CD4-positive, alpha-beta T cell treated with Interleukin-15 for 4 hours (primary cell): ENCODE measurements at regions not wholly inside any gene's neighbourhood (a gene's known extent, or its start where the extent isn't known, plus 50 kb on each side); places are given as distances from the start of the nearest gene placed in this dataset.
"Not testable (repeated sequence)": the region's sequence is repeated elsewhere in the genome, so short reads cannot be mapped to it uniquely, and the experiment has no call there.

Experiments
- DNase-seq: peaks from one replicate; pipeline ENCODE4 v3.0.0-alpha.2; 2020; ENCODE audit warnings: low spot score

DNA sequence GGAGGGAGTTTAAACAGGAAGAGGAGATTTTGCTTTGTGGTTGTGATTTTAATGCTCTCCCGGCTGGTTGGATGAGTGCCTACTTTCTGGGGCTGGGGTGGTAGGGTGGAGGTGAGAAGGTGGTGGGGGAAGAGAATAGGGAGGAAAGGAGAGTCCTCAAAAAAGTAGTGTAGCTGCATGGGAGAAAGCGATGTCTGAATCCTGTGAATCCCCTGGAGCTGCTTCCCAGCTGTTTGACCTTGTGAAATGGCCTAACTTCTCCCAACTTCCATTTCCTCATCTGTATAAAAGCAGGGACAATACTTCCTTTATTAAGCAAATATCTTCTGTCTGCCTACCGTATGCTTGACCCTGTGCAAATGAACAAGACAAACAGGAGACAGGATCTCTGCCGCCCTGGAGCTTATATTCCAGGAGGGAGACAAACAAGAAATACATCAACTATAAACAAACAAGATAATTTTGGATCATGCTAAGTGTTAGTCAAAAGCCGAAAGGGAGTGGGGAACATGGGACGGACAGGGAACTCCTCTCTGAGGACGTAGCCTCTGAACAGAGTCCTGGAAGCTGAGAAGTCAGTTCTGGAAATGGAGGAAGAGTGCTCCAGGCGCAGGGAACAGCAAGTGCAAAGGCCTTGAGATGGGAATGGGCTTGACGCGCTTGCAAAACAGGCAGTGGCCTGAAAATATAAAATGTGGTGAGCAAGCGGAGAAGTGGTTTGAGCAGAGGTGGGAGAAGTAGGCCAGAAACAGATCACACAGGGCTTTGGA lies 103.5 kb downstream of the SPRY4 start:
- DNase-seq: no peak

DNA sequence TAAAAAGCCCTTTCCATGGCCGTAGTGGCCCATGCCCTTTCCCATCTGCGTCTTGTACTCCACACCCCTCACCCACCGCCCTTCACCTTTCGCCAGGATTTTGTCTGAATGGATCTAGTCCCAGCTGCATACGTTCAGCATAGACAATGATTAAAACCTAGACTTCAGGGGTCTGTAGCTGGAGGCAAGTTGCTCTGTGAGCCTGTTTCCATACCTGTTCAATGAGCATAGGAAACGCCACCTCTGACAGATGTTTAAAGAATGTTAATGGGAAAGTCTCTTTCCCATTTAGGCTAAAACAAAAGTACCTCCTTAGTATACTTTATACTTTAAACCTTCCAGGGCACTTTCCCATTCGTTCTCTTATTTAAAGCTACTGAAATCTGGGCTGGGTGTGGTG lies 105.7 kb downstream of the SPRY4 start:
- DNase-seq: no peak

GRCh38 chr5:142216931-142217330 lies 107.9 kb downstream of the SPRY4 start:
- no peak for DNase-seq

DNA sequence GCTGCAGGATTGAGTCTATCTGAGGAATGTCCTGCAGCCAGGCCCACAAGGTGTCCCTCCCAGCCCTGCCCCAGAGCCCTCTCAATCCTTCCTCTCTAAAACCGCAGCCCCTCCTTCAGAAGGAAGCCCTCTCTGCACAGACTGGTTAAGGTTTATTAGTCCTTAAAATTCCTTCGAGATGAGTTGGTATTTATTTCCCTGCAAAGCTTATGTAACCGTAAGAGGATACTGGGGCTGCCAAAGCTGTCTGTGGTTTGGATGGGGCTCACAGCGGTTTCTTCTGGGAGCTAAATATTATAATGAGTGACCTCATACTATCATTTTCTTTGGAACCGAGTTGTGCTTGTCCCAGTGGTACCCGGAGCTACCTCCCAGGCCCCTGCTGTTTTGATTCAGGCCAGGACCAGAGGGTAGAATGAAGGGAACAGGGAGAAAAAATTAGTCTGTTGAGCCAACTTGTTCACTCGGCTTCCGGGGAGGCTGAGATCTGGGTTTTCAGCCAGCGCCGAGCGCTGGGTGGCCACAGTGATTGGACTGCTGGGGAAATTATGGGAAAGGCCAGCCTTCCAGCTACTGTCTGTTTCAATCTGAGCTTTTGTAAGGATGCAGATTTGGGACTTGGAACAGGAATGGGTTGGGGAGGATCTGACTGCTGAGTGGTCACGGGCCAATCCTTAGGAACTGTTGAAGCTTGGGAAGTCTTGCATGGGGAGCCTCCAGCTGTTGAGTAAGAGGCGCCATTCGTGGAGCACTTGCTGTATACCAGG lies 107.5 kb downstream of the NDFIP1 start:
- no peak for DNase-seq

- DNase-seq: no peak
Measured at GRCh38 chr5:142213077-142213476, 104.5 kb downstream of the NDFIP1 start.

- DNase-seq: no peak
Measured at GRCh38 chr5:142211918-142212317, 103.3 kb downstream of the NDFIP1 start.

GRCh38 chr5:142210864-142211412 lies 102.4 kb downstream of the NDFIP1 start:
- DNase-seq: no peak

DNA sequence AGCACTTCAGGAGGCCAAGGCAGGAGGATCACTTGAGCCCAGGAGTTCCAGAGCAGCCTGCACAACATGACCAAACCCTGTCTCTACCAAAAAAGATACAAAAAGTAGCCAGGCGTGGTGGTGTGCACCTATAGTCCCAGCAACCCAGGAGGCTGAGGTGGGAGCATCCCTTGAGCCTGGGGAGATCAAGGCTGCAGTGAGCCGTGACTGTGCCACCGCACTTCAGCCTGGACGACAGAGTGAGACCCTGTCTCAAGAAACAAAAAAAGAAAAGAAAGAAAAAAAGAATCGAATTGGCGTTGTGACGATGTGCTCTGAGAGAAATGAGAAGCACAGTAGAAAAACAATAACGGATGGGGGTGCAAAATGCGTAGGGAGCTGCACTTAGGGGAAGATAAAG lies 101.4 kb downstream of the NDFIP1 start:
- DNase-seq: no peak

GRCh38 chr5:142208777-142209312 lies 100.3 kb downstream of the NDFIP1 start:
- no peak for DNase-seq

DNA sequence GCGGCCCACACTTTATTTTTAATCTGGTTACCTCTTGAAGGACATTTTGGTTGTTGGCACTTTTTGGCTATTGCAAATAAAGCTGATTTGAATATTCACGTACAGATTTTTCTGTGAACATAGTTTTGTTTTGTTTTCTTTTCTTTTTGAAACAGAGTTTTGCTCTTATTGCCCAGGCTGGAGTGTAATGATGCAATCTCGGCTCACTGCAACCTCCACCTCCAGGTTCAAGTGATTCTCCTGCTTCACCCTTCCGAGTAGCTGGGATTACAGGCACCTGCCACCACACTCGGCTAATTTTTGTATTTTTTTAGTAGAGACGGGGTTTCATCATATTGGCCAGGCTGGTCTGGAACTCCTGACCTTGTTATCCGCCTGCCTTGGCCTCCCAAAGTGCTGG lies 99.7 kb downstream of the NDFIP1 start:
- not testable (repeated sequence) for DNase-seq

- no peak for DNase-seq
Measured at GRCh38 chr5:142206801-142207200, 98.2 kb downstream of the NDFIP1 start.

GRCh38 chr5:142204219-142204618 lies 95.6 kb downstream of the NDFIP1 start:
- DNase-seq: no peak
